ENCODE measurements at regions not wholly inside any gene's neighbourhood (a gene's known extent, or its start where the extent isn't known, plus 50 kb on each side); places are given as distances from the start of the nearest gene placed in this dataset.

GRCh38 chr2:160660741-160661140 lies 167.1 kb upstream of the RBMS1 start:
- ChIA-PET CTCF (no interaction called here), POLR2A (no interaction called here)
- no peak for ATAC-seq (ENCODE audit: low read depth)
- TF ChIP-seq EZH2 (IDR thresholded peaks at IDR 0.05; ENCODE audit: borderline replicate concordance, insufficient read depth, low read depth, low read length, poor library complexity, severe bottlenecking) (no peak), CTCF (IDR thresholded peaks at IDR 0.05) (no peak)
- Histone ChIP-seq H3K9ac (ENCODE audit: low read length) (no peak overlapping the region), H4K20me1 (ENCODE audit: control insufficient read depth, insufficient read depth, low read length, poor library complexity, severe bottlenecking) (no peaks in the 10 kb centered on the region), H3K27ac (ENCODE audit: low read length in 2 of 2) (no peak overlapping the region), H3K9me3 (ENCODE audit: control extremely low read depth in 1 of 3, control insufficient read depth in 2 of 3, insufficient read depth in 1 of 3, low read length in 2 of 3) (no peaks in the 10 kb centered on the region), H3K4me3 (ENCODE audit: control extremely low read depth in 1 of 5, extremely low read depth in 1 of 5, insufficient read depth in 1 of 5, low read depth in 2 of 5, low read length in 4 of 5) (no peak overlapping the region), H3K4me2 (replicated peaks; ENCODE audit: low read depth, low read length, poor library complexity, severe bottlenecking) (no peak overlapping the region), H3K79me2 (ENCODE audit: control insufficient read depth, insufficient read depth, low read length) (no peaks in the 10 kb centered on the region), H3K4me1 (ENCODE audit: control insufficient read depth in 2 of 2, insufficient read depth in 2 of 2, low read length in 2 of 2) (no peaks in the 10 kb centered on the region), H3K36me3 (replicated peaks in 1 of 2; ENCODE audit: control extremely low read depth in 1 of 2, control insufficient read depth in 1 of 2, extremely low read depth in 1 of 2, insufficient read depth in 2 of 2, low read length in 1 of 2) (no peaks in the 10 kb centered on the region), H2AFZ (ENCODE audit: insufficient read depth, low read depth, low read length, poor library complexity, severe bottlenecking) (no peak overlapping the region), H3K27me3 (replicated peaks in 1 of 4; ENCODE audit: control extremely low read depth in 1 of 4, control insufficient read depth in 3 of 4, insufficient read depth in 4 of 4, low read length in 3 of 4) (no peaks in the 10 kb centered on the region)
- intact Hi-C loops (cut with micrococcal nuclease): no loop called here
- peaks cover 15% of the 10 kb centered on the region for H3K27me3 Mint-ChIP-seq
- WGBS (ENCODE audit: insufficient coverage): no CpG with 5 or more reads among the region's 2 CpGs
- H3K4me1 Mint-ChIP-seq: no peaks in the 10 kb centered on the region
- H3K4me3 Mint-ChIP-seq: no peak overlapping the region
- DNase-seq: no peak
- no peaks in the 10 kb centered on the region for H3K9me3 Mint-ChIP-seq (ENCODE audit: insufficient read depth)
- no peak overlapping the region for H3K27ac Mint-ChIP-seq

GRCh38 chr2:160664603-160665140 lies 171.1 kb upstream of the RBMS1 start:
- Histone ChIP-seq H3K4me2 (replicated peaks; ENCODE audit: low read depth, low read length, poor library complexity, severe bottlenecking) (no peak overlapping the region), H3K36me3 (replicated peaks in 1 of 2; ENCODE audit: control extremely low read depth in 1 of 2, control insufficient read depth in 1 of 2, extremely low read depth in 1 of 2, insufficient read depth in 2 of 2, low read length in 1 of 2) (no peaks in the 10 kb centered on the region), H3K9ac (ENCODE audit: low read length) (no peak overlapping the region), H4K20me1 (ENCODE audit: control insufficient read depth, insufficient read depth, low read length, poor library complexity, severe bottlenecking) (no peaks in the 10 kb centered on the region), H3K4me3 (ENCODE audit: control extremely low read depth in 1 of 5, extremely low read depth in 1 of 5, insufficient read depth in 1 of 5, low read depth in 2 of 5, low read length in 4 of 5) (no peak overlapping the region), H3K9me3 (ENCODE audit: control extremely low read depth in 1 of 3, control insufficient read depth in 2 of 3, insufficient read depth in 1 of 3, low read length in 2 of 3) (no peaks in the 10 kb centered on the region), H3K27me3 (replicated peaks in 1 of 4; ENCODE audit: control extremely low read depth in 1 of 4, control insufficient read depth in 3 of 4, insufficient read depth in 4 of 4, low read length in 3 of 4) (no peaks in the 10 kb centered on the region), H3K4me1 (ENCODE audit: control insufficient read depth in 2 of 2, insufficient read depth in 2 of 2, low read length in 2 of 2) (no peaks in the 10 kb centered on the region), H3K79me2 (ENCODE audit: control insufficient read depth, insufficient read depth, low read length) (no peaks in the 10 kb centered on the region), H2AFZ (ENCODE audit: insufficient read depth, low read depth, low read length, poor library complexity, severe bottlenecking) (no peak overlapping the region), H3K27ac (ENCODE audit: low read length in 2 of 2) (no peak overlapping the region)
- Mint-ChIP-seq H3K27me3 (no peaks in the 10 kb centered on the region), H3K27ac (no peak overlapping the region), H3K9me3 (ENCODE audit: insufficient read depth) (no peaks in the 10 kb centered on the region), H3K4me1 (no peaks in the 10 kb centered on the region), H3K4me3 (no peak overlapping the region)
- intact Hi-C loops (cut with micrococcal nuclease): no loop called here
- DNase-seq (no peak), ATAC-seq (ENCODE audit: low read depth) (no peak)
- CTCF ChIA-PET: no interaction called here
- WGBS (ENCODE audit: insufficient coverage): 92% methylated on average over 2 of the region's 2 CpGs
- POLR2A ChIA-PET: no interaction called here
- TF ChIP-seq CTCF (IDR thresholded peaks at IDR 0.05): no peak
- TF ChIP-seq EZH2 (IDR thresholded peaks at IDR 0.05; ENCODE audit: borderline replicate concordance, insufficient read depth, low read depth, low read length, poor library complexity, severe bottlenecking): no peak

Data from B cell (primary cell).